ENCODE measurements at regions not wholly inside any gene's neighbourhood (a gene's known extent, or its start where the extent isn't known, plus 50 kb on each side); places are given as distances from the start of the nearest gene placed in this dataset.

DNA sequence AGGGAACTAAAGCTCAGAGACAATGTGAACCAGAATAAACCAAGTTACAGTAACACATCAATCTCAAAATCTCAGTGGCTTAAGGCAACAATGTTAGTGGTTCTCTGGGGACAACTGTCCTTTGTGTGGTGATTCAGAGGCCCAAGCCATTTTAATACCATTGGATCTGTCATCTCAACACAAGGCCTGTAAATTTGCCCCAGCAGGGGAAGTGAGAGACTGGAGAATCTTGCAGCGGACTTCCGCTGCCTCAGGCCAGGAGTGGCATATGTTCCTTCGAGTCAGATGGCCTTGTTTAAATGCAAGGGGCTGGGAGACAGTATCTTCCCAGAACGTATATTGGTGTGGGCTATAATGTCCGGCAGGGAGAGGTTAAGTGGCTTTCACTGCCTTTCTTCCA, 126.0 kb downstream of the CD83 start:
- TF ChIP-seq FOXP2 (optimal IDR thresholded peaks at IDR 0.05; ENCODE audit: borderline replicate concordance, extremely low read depth, extremely low read length, insufficient read depth) (no peak), POLR2AphosphoS5 (IDR thresholded peaks at IDR 0.05; ENCODE audit: low read depth, low read length) (no peak), SIN3A (IDR thresholded peaks at IDR 0.05; ENCODE audit: borderline replicate concordance, insufficient read depth, low read length) (no peak), TAF1 (IDR thresholded peaks at IDR 0.05; ENCODE audit: borderline replicate concordance, insufficient read depth, low read length) (no peak)
- TF ChIP-seq, protein P1, sequence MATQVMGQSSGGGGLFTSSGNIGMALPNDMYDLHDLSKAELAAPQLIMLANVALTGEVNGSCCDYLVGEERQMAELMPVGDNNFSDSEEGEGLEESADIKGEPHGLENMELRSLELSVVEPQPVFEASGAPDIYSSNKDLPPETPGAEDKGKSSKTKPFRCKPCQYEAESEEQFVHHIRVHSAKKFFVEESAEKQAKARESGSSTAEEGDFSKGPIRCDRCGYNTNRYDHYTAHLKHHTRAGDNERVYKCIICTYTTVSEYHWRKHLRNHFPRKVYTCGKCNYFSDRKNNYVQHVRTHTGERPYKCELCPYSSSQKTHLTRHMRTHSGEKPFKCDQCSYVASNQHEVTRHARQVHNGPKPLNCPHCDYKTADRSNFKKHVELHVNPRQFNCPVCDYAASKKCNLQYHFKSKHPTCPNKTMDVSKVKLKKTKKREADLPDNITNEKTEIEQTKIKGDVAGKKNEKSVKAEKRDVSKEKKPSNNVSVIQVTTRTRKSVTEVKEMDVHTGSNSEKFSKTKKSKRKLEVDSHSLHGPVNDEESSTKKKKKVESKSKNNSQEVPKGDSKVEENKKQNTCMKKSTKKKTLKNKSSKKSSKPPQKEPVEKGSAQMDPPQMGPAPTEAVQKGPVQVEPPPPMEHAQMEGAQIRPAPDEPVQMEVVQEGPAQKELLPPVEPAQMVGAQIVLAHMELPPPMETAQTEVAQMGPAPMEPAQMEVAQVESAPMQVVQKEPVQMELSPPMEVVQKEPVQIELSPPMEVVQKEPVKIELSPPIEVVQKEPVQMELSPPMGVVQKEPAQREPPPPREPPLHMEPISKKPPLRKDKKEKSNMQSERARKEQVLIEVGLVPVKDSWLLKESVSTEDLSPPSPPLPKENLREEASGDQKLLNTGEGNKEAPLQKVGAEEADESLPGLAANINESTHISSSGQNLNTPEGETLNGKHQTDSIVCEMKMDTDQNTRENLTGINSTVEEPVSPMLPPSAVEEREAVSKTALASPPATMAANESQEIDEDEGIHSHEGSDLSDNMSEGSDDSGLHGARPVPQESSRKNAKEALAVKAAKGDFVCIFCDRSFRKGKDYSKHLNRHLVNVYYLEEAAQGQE (IDR thresholded peaks at IDR 0.05; ENCODE audit: insufficient read depth in 1 of 2, low read depth in 2 of 2, low read length in 2 of 2) = no peak

DNA sequence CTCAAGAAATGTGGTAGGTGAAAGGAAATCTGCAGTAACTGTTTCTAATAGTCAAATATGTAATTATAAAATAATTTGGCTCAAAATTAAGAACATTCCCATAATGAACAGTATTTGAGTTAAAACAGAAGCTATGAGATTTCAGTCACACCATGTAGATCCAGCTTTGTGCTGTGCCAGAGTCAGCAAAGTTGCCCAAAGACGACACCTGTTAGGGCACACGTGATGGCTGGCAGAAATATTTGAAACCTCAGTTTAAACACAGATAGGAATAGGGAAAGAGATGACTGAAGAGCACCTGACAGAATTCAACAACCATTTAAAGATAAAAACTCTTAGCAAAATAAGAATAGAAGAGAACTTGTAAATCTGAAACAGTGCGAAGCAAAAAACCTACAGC, 129.3 kb downstream of the CD83 start:
- TF ChIP-seq, protein P1 (IDR thresholded peaks at IDR 0.05; ENCODE audit: insufficient read depth in 1 of 2, low read depth in 2 of 2, low read length in 2 of 2) = no peak
- TF ChIP-seq POLR2AphosphoS5 (IDR thresholded peaks at IDR 0.05; ENCODE audit: low read depth, low read length) (no peak), SIN3A (IDR thresholded peaks at IDR 0.05; ENCODE audit: borderline replicate concordance, insufficient read depth, low read length) (no peak), TAF1 (IDR thresholded peaks at IDR 0.05; ENCODE audit: borderline replicate concordance, insufficient read depth, low read length) (no peak), FOXP2 (optimal IDR thresholded peaks at IDR 0.05; ENCODE audit: borderline replicate concordance, extremely low read depth, extremely low read length, insufficient read depth) (no peak)

DNA sequence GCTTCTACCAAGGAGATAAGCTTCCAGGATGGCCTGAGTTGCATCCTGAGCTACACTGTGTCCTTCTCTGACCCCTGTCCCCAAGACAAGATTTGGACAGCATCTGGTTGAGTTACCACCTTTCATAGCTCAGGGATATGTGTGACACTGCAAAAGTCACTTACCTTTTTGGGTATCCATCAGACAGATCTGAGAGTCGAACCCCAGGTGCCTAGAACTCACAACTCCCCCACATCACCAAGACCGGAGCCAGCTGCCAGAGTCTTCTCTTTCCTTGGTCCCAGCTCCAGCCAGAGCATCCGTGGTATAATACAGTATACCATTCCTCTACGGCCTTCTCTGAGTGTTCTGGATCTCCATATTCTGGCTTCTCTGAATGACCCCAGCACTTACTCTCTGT, 133.0 kb downstream of the CD83 start:
- TF ChIP-seq SIN3A (IDR thresholded peaks at IDR 0.05; ENCODE audit: borderline replicate concordance, insufficient read depth, low read length) (no peak), TAF1 (IDR thresholded peaks at IDR 0.05; ENCODE audit: borderline replicate concordance, insufficient read depth, low read length) (no peak), FOXP2 (optimal IDR thresholded peaks at IDR 0.05; ENCODE audit: borderline replicate concordance, extremely low read depth, extremely low read length, insufficient read depth) (no peak), POLR2AphosphoS5 (IDR thresholded peaks at IDR 0.05; ENCODE audit: low read depth, low read length) (no peak)
- TF ChIP-seq, protein P1 (IDR thresholded peaks at IDR 0.05; ENCODE audit: insufficient read depth in 1 of 2, low read depth in 2 of 2, low read length in 2 of 2) = no peak

DNA sequence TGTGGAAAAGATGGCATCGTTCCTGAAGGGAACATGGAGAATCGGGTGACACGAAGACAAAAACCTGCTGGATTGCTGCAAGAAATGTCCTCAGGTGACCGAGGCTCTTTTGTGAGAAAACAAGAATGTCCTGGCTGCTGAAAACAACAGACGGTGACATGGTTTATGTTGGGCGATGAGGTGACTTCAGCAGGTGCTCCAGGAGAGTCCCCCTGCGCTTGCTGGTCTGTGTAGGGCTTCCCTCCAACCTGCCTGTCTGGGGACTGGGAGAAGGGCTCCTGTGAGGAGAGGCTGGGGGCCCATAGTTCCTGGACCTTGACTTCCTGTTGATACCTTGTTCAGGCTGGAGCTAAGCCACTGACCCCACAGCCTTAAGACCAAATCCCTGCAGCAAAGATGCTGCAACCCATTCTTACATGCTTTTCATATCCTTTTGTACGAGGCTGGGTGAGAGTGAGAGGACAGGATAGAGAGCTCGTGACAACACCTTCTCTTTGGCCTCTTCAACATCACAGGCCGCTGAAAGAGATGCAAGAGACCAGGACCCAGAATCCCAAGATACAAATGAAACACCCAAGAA, 134.8 kb downstream of the CD83 start:
- TF ChIP-seq, protein P1 (IDR thresholded peaks at IDR 0.05; ENCODE audit: insufficient read depth in 1 of 2, low read depth in 2 of 2, low read length in 2 of 2) = no peak
- TF ChIP-seq POLR2AphosphoS5 (IDR thresholded peaks at IDR 0.05; ENCODE audit: low read depth, low read length) (no peak), TAF1 (IDR thresholded peaks at IDR 0.05; ENCODE audit: borderline replicate concordance, insufficient read depth, low read length) (no peak), FOXP2 (optimal IDR thresholded peaks at IDR 0.05; ENCODE audit: borderline replicate concordance, extremely low read depth, extremely low read length, insufficient read depth) (no peak), SIN3A (IDR thresholded peaks at IDR 0.05; ENCODE audit: borderline replicate concordance, insufficient read depth, low read length) (no peak)
